HepG2 (cell line): ENCODE measurements at regions not wholly inside any gene's neighbourhood (a gene's known extent, or its start where the extent isn't known, plus 50 kb on each side); places are given as distances from the start of the nearest gene placed in this dataset.
"Not testable (repeated sequence)": the region's sequence is repeated elsewhere in the genome, so short reads cannot be mapped to it uniquely, and the experiment has no call there.

ENCODE experiments used
- ATAC-seq: fragments of 200-7000 bp; cut with Tn5 transposase; 3 replicates; pipeline ENCODE4 v1.9.1; 2020; ENCODE audit warnings: mild to moderate bottlenecking, moderate library complexity
- BruUV-seq: library from RNA; stranded (reverse); fragments of 400-500 nt; replicated peaks from 2 replicates; lab custom pipeline; 2021; lab: Mats Ljungman, UMichigan
- CTCF ChIA-PET: fragments of 300-600 bp; formaldehyde crosslinking; extraction: SDS; loops from one replicate; lab custom pipeline; 2021; ENCODE audit warnings: low total read pairs, inconsistent platforms, low intra/inter-chr PET ratio; lab: Yijun Ruan, JAX
- POLR2A ChIA-PET: fragments of 350-600 bp; sonication (Branson Sonifier 250); formaldehyde crosslinking; loops from one replicate; lab custom pipeline; 2020; ENCODE audit warnings: antibody characterized with exemption, inconsistent platforms; lab: Yijun Ruan, JAX
- DNase-seq: peaks from one replicate; pipeline ENCODE4 v3.0.0-alpha.2; 2015; ENCODE audit warnings: low spot score
- FAIRE-seq: peaks from 3 replicates; lab custom pipeline; 2011; peaks lifted over from hg19 to GRCh38; lab: Jason Lieb, UNC
- H2AFZ ChIP-seq: one replicate; pipeline ENCODE4 v1.6.1; 2011; ENCODE audit warnings: low read length, inconsistent platforms
- H3K27ac ChIP-seq: fragments of 300-600 bp; 3 replicates; pipeline ENCODE4 v1.8.0; 2011; ENCODE audit warnings: mixed run types, mild to moderate bottlenecking, mixed read lengths, low read length, inconsistent platforms; ENCODE audit not compliant: insufficient read depth; ENCODE audit errors: extremely low read length
- H3K27me3 ChIP-seq, 2 experiments: fragments of 200-600 bp in 1 of 2; 2 replicates in 1 of 2; 3 replicates in 1 of 2; pipeline versions ENCODE4 v1.6.0 to v1.8.0; 2011; ENCODE audit warnings: low read length in 2 of 2, mild to moderate bottlenecking in 2 of 2, moderate library complexity in 2 of 2, inconsistent platforms in 1 of 2; ENCODE audit not compliant: insufficient read depth in 2 of 2, control insufficient read depth in 1 of 2
- H3K36me3 ChIP-seq, 2 experiments: fragments of 200-600 bp in 1 of 2; replicated peaks in 1 of 2; 2 replicates in 1 of 2; 3 replicates in 1 of 2; pipeline versions ENCODE4 v1.5.1 to v1.8.0; 2011; ENCODE audit warnings: low read length in 2 of 2, inconsistent platforms in 1 of 2; ENCODE audit not compliant: insufficient read depth in 2 of 2, control insufficient read depth in 1 of 2
- H3K4me1 ChIP-seq: 2 replicates; pipeline ENCODE4 v1.5.1; 2012; ENCODE audit warnings: low read length, inconsistent platforms; ENCODE audit not compliant: insufficient read depth
- H3K4me2 ChIP-seq: 2 replicates; pipeline ENCODE4 v1.6.0; 2011; ENCODE audit warnings: low read depth, low read length, inconsistent platforms
- H3K4me3 ChIP-seq, 3 experiments: fragments of 200-600 bp in 1 of 3; sonication (generic), shearing (Covaris generic) in 1 of 3; replicated peaks in 1 of 3; 2 replicates each; pipeline ENCODE4 v1.5.1; 2011 to 2016; ENCODE audit warnings: low read length in 3 of 3, inconsistent platforms in 2 of 3, low read depth in 2 of 3, mild to moderate bottlenecking in 2 of 3, control low read depth in 1 of 3, mixed read lengths in 1 of 3; ENCODE audit not compliant: insufficient read depth in 1 of 3
- H3K79me2 ChIP-seq: one replicate; pipeline ENCODE4 v1.6.1; 2011; ENCODE audit warnings: low read length, inconsistent platforms; ENCODE audit not compliant: insufficient read depth
- H3K9ac ChIP-seq: 2 replicates; pipeline ENCODE4 v1.6.0; 2011; ENCODE audit warnings: mild to moderate bottlenecking, low read depth, low read length, inconsistent platforms; ENCODE audit not compliant: insufficient read depth
- H3K9me3 ChIP-seq: 2 replicates; pipeline ENCODE4 v1.5.1; 2012; ENCODE audit warnings: mild to moderate bottlenecking, low read length
- H4K20me1 ChIP-seq: 2 replicates; pipeline ENCODE4 v1.6.0; 2011; ENCODE audit warnings: inconsistent platforms, mild to moderate bottlenecking, low read length, moderate library complexity; ENCODE audit not compliant: insufficient read depth
- GMEB2 ChIP-seq: IDR thresholded peaks from 2 replicates; pipeline ENCODE4 v1.6.1; 2016; ENCODE audit warnings: missing biosample characterization, missing genetic modification reagents, low read depth
- GTF2F1 ChIP-seq: fragments of 150-350 bp; IDR thresholded peaks from 2 replicates; pipeline ENCODE4 v1.6.1; 2014; ENCODE audit warnings: low read length
- SUZ12 ChIP-seq: fragments of 150-350 bp; IDR thresholded peaks from 2 replicates; pipeline ENCODE4 v1.6.1; 2014; ENCODE audit warnings: low read depth, low read length
- TRAFD1 ChIP-seq: sonication (generic); formaldehyde crosslinking; IDR thresholded peaks from 2 replicates; pipeline ENCODE4 v1.5.1; 2020; ENCODE audit warnings: missing genetic modification reagents, mild to moderate bottlenecking, borderline replicate concordance
- USF2 ChIP-seq, 2 experiments: sonication (generic) in 1 of 2; formaldehyde crosslinking in 1 of 2; IDR thresholded peaks; 2 replicates each; pipeline versions ENCODE4 v1.5.1 to v1.6.1; 2011 to 2020; ENCODE audit warnings: borderline replicate concordance in 1 of 2, low read depth in 1 of 2, low read length in 1 of 2, mild to moderate bottlenecking in 1 of 2, missing genetic modification reagents in 1 of 2, moderate library complexity in 1 of 2
- WIZ ChIP-seq: sonication (generic); formaldehyde crosslinking; IDR thresholded peaks from 2 replicates; pipeline ENCODE4 v1.5.1; 2020; ENCODE audit warnings: mild to moderate bottlenecking, missing genetic modification reagents
- ZNF235 ChIP-seq: sonication (generic); formaldehyde crosslinking; IDR thresholded peaks from 2 replicates; pipeline ENCODE4 v1.8.1; 2023; ENCODE audit warnings: mild to moderate bottlenecking, missing genetic modification reagents, borderline replicate concordance
- ZNF292 ChIP-seq: sonication (generic); formaldehyde crosslinking; IDR thresholded peaks from 2 replicates; pipeline ENCODE4 v1.8.1; 2022; ENCODE audit warnings: mild to moderate bottlenecking, low read depth, missing genetic modification reagents, borderline replicate concordance
- ZNF629 ChIP-seq: sonication (generic); formaldehyde crosslinking; conservative IDR thresholded peaks from 2 replicates; pipeline ENCODE4 v1.5.0; 2020; ENCODE audit warnings: missing genetic modification reagents
- ZNF792 ChIP-seq: IDR thresholded peaks from 2 replicates; pipeline ENCODE4 v1.6.1; 2016
- ZNF83 ChIP-seq: sonication (generic); formaldehyde crosslinking; IDR thresholded peaks from 2 replicates; pipeline ENCODE4 v1.4.0; 2020; ENCODE audit warnings: missing genetic modification reagents, mild to moderate bottlenecking, borderline replicate concordance
- WGBS: methylation state at CpG from one replicate; pipeline ENCODE4 v1.1.6; 2017; ENCODE audit warnings: low lambda C conversion rate; 5-methylcytosine and 5-hydroxymethylcytosine counted together
- in situ Hi-C: cut with HindIII; loops from 2 replicates; pipeline ENCODE4 v1.10.0; 2017; ENCODE audit warnings: low pct_unique_long_range_greater_than_20kb; ENCODE audit not compliant: extremely low pct_ligation_motif_present
- intact Hi-C: fragments of 100-400 bp; cut with micrococcal nuclease; formaldehyde crosslinking; loops from one replicate; pipeline ENCODE4 v1.10.0; 2022; ENCODE audit not compliant: unreplicated experiment

GRCh38 chr7:68088879-68089278 lies 1092.2 kb downstream of the TYW1 start:
- no peak overlapping the region for H3K27ac ChIP-seq
- POLR2A ChIA-PET = no interaction called here
- FAIRE-seq = no peak
- H3K79me2 ChIP-seq = no peaks in the 10 kb centered on the region
- H3K4me3 ChIP-seq = no peak overlapping the region
- H3K9ac ChIP-seq = no peak overlapping the region
- no TSS peak for BruUV-seq
- no peaks in the 10 kb centered on the region for H3K27me3 ChIP-seq
- no peaks in the 10 kb centered on the region for H3K36me3 ChIP-seq
- H2AFZ ChIP-seq = no peak overlapping the region
- in situ Hi-C loops (no loop called here), intact Hi-C loops (no loop called here)
- TF ChIP-seq ZNF792 (CRISPR knock-in tag) = no peak
- no peak for TF ChIP-seq ZNF235 (CRISPR knock-in tag)
- no peak for TF ChIP-seq GMEB2 (CRISPR knock-in tag)
- TF ChIP-seq USF2 (IDR thresholded peaks at IDR 0.05; ENCODE audit: low read depth, low read length) = no peak
- no peak for TF ChIP-seq USF2 (CRISPR knock-in tag; IDR thresholded peaks at IDR 0.05; ENCODE audit: borderline replicate concordance)
- TF ChIP-seq ZNF292 = no peak
- no peak for TF ChIP-seq ZNF629 (CRISPR knock-in tag)
- TF ChIP-seq WIZ (CRISPR knock-in tag) = no peak
- TF ChIP-seq SUZ12 = no peak
- TF ChIP-seq TRAFD1 (CRISPR knock-in tag) = no peak
- no peak for TF ChIP-seq GTF2F1
- no peak for TF ChIP-seq ZNF83 (CRISPR knock-in tag)
- CTCF ChIA-PET = no interaction called here
- peaks cover 6% of the 10 kb centered on the region; the same call in 1 of the 2 replicates for H3K9me3 ChIP-seq
- no peak for ATAC-seq
- H4K20me1 ChIP-seq = no peaks in the 10 kb centered on the region
- no peak overlapping the region for H3K4me2 ChIP-seq
- H3K4me1 ChIP-seq = no peaks in the 10 kb centered on the region
- no peak for DNase-seq
- WGBS = 7% methylated on average over 1 of the region's 1 CpG

- ATAC-seq, in situ Hi-C loops, H3K27me3 ChIP-seq, H4K20me1 ChIP-seq, H3K9me3 ChIP-seq, FAIRE-seq, H3K9ac ChIP-seq, H3K27ac ChIP-seq, DNase-seq, H2AFZ ChIP-seq, H3K4me3 ChIP-seq, BruUV-seq, H3K4me1 ChIP-seq, intact Hi-C loops, POLR2A ChIA-PET, H3K79me2 ChIP-seq, H3K4me2 ChIP-seq, H3K36me3 ChIP-seq, CTCF ChIA-PET: not testable (repeated sequence)
- WGBS = no CpG with 5 or more reads among the region's 19 CpGs
Observed at GRCh38 chr7:68090256-68090655, 1093.6 kb downstream of the TYW1 start.
